Brain microvascular endothelial cell (primary cell): ENCODE measurements at regions not wholly inside any gene's neighbourhood (a gene's known extent, or its start where the extent isn't known, plus 50 kb on each side); places are given as distances from the start of the nearest gene placed in this dataset.

Experiments used
- DNase-seq: peaks from one replicate; pipeline ENCODE4 v3.0.0-alpha.2; 2020
- H3K27ac ChIP-seq: fragments of 250-450 bp; sonication (Bioruptor Pico); 2 replicates; pipeline ENCODE4 v1.5.1; 2020; ENCODE audit warnings: mild to moderate bottlenecking, moderate library complexity
- H3K27me3 ChIP-seq: fragments of 250-450 bp; sonication (Bioruptor Pico); replicated peaks from 2 replicates; pipeline ENCODE4 v1.5.1; 2020; ENCODE audit warnings: mild to moderate bottlenecking
- H3K36me3 ChIP-seq: fragments of 250-450 bp; sonication (Bioruptor Pico); replicated peaks from 2 replicates; pipeline ENCODE4 v1.5.1; 2020; ENCODE audit warnings: mild to moderate bottlenecking
- H3K4me3 ChIP-seq: 2 replicates; pipeline ENCODE4 v1.5.1; 2011; ENCODE audit warnings: low read depth, mild to moderate bottlenecking, control low read depth, low read length, moderate library complexity
- in situ Hi-C: cut with HindIII; loops from 2 replicates; pipeline ENCODE4 v1.10.0; 2017; ENCODE audit warnings: low sequenced_read_pairs, low pct_ligation_motif_present
- TF ChIP-seq, protein P1 (sequence below): IDR thresholded peaks from 2 replicates; pipeline ENCODE4 v1.5.1; 2011; ENCODE audit warnings: low read depth, mild to moderate bottlenecking, moderate library complexity, low read length, control low read depth, inconsistent platforms; ENCODE audit errors: missing control alignments

DNA sequence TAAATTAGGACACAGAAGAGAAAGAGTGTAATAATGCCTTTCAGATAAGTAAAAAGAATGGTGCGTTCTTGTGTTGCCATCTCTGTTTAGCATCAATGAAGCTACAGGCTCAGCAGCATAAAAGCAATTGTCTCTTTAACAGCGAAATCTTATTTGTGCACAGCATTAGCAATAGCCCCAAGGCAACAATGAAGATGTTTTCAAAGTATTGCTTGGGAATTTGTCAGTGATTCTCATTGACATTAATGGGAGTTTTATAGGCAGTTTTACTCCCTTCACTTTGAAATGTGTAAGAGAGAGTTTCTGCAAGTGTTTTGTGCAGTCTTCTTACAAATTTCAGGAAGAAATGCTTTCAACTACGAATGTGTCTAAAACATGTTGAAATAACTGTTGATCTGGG is 633.0 kb downstream of the TLL1 start:
- Histone ChIP-seq H3K27ac (no peak overlapping the region), H3K27me3 (no peaks in the 10 kb centered on the region), H3K36me3 (no peaks in the 10 kb centered on the region), H3K4me3 (no peak overlapping the region)
- in situ Hi-C loops: no loop called here
- TF ChIP-seq, protein P1, sequence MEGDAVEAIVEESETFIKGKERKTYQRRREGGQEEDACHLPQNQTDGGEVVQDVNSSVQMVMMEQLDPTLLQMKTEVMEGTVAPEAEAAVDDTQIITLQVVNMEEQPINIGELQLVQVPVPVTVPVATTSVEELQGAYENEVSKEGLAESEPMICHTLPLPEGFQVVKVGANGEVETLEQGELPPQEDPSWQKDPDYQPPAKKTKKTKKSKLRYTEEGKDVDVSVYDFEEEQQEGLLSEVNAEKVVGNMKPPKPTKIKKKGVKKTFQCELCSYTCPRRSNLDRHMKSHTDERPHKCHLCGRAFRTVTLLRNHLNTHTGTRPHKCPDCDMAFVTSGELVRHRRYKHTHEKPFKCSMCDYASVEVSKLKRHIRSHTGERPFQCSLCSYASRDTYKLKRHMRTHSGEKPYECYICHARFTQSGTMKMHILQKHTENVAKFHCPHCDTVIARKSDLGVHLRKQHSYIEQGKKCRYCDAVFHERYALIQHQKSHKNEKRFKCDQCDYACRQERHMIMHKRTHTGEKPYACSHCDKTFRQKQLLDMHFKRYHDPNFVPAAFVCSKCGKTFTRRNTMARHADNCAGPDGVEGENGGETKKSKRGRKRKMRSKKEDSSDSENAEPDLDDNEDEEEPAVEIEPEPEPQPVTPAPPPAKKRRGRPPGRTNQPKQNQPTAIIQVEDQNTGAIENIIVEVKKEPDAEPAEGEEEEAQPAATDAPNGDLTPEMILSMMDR: no peak
- DNase-seq: no peak

DNA sequence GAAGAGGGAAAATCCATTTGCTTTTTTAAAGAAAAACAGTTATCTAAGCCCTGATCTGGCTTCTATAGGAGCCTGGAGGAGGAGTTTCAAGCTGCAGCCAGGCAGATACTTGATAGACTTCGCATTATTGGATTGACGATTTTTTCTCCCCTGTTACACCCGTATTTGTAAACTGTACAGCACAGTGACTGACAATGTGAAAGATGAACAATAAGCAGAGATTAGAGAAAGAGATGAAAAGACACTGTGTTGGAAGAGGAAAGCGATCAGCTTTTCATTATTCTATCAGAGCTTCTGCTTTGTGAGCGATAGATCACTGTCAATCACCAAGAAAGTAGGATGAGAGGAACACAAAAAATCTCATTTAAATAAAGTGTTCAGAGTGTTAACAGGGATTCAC is 639.2 kb downstream of the TLL1 start:
- no peak for DNase-seq
- TF ChIP-seq, protein P1: no peak
- Histone ChIP-seq H3K27ac (no peak overlapping the region), H3K4me3 (no peak overlapping the region), H3K27me3 (no peaks in the 10 kb centered on the region), H3K36me3 (no peaks in the 10 kb centered on the region)
- in situ Hi-C loops: no loop called here

DNA sequence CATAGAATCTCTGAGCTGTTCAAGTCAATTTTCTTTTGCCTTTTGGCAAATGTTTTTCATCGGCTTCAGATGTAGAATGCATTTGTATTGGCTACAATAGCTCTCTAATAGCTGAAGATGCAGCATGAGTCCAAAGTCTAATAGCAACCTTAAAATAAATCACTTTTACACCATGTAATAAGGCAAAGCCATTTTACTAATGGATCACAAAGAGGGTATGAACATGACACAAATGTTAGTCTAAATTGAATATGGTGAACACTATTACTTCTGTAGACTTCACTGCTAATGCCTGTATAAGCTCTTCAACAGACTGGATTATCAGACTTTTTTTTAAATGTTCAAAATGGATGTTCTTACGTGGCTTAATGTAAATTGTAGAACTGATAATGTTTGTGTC is 645.3 kb downstream of the TLL1 start:
- no peak overlapping the region for H3K27ac ChIP-seq

DNA sequence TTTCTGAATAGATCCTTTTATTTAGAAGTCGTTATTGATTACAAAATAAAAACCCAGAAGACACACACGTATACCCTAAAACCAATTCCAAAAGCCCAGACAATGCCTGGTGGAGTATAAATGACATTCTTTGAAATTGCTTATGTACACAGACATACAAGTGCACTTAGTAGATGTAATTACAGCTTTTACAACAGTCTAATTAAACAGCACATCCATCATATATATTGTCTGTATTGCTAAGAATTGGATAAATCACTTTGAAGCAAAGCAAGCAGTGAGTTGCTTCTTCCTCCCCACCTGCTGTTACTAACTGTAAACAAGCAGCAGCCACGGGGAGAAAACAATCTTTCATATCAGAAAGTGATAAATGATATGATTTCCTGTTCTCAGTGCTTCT is 645.7 kb downstream of the TLL1 start:
- H3K27ac ChIP-seq: no peak overlapping the region
- H3K27me3 ChIP-seq: no peaks in the 10 kb centered on the region
- H3K4me3 ChIP-seq: no peak overlapping the region
- TF ChIP-seq, protein P1: no peak
- no peak for DNase-seq
- in situ Hi-C loops: no loop called here
- H3K36me3 ChIP-seq: no peaks in the 10 kb centered on the region

More for the DNA sequence above, 645.3 kb downstream of the TLL1 start:
- in situ Hi-C loops: no loop called here
- Histone ChIP-seq H3K27me3 (no peaks in the 10 kb centered on the region), H3K4me3 (no peak overlapping the region), H3K36me3 (no peaks in the 10 kb centered on the region)
- DNase-seq: no peak
- TF ChIP-seq, protein P1: no peak

DNA sequence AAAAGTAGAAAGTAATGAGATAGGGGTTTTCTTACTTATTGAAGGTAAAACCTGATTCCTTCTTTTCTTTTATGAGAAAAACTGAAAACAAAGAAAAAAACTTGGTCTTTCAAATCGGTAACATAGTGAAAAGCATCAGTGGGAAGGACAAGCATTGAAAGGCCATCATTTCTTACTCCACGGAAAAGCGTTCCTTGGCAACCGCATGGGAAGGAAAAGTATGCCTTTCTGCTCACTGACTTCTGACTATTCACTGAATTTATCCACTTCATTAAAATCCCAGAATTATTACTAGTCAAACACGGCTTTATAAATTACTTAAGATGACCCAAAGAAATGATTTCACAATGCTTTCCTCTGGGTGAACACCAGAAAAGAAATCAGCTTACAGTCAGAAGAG is 646.7 kb downstream of the TLL1 start:
- H3K36me3 ChIP-seq: no peaks in the 10 kb centered on the region
- DNase-seq: no peak
- TF ChIP-seq, protein P1: no peak
- H3K4me3 ChIP-seq: no peak overlapping the region
- no peak overlapping the region for H3K27ac ChIP-seq
- in situ Hi-C loops: no loop called here
- H3K27me3 ChIP-seq: no peaks in the 10 kb centered on the region

DNA sequence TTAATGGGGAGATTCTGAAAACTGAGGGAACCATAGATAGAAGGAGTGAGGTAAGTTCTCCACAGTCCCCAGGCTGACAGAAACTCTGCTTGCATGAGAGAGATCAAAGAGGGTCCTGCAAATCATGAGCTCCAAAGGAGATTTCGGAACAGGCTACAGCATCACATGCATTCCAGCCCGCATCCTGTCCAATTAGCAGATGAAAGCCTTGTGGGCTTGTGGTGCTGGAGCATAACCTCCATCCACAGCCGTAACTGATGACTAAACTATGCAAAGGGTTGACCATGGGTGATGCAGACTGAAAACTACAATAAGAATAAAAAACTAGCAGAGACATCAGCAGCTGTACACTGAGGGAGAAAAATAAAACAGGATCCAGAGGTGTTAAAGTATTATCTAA is 654.5 kb downstream of the TLL1 start:
- TF ChIP-seq, protein P1: no peak
- H3K27ac ChIP-seq: no peak overlapping the region
- H3K27me3 ChIP-seq: no peaks in the 10 kb centered on the region
- no peak overlapping the region for H3K4me3 ChIP-seq
- no peaks in the 10 kb centered on the region for H3K36me3 ChIP-seq
- in situ Hi-C loops: no loop called here
- peak; percentile 34 for DNase-seq
